GM19099 (cell line): ENCODE measurements at regions not wholly inside any gene's neighbourhood (a gene's known extent, or its start where the extent isn't known, plus 50 kb on each side); places are given as distances from the start of the nearest gene placed in this dataset.

ENCODE experiments used
- POLR2A ChIP-seq: IDR thresholded peaks from 3 replicates; pipeline ENCODE4 v1.6.1; 2011; ENCODE audit warnings: low read depth; ENCODE audit not compliant: insufficient read length; ENCODE audit errors: extremely low read depth

- TF ChIP-seq POLR2A, result no peak
Observed at GRCh38 chr10:71072131-71072822, 140.1 kb upstream of the UNC5B start.

GRCh38 chr10:71072823-71073210, 139.6 kb upstream of the UNC5B start:
- no peak for TF ChIP-seq POLR2A

DNA sequence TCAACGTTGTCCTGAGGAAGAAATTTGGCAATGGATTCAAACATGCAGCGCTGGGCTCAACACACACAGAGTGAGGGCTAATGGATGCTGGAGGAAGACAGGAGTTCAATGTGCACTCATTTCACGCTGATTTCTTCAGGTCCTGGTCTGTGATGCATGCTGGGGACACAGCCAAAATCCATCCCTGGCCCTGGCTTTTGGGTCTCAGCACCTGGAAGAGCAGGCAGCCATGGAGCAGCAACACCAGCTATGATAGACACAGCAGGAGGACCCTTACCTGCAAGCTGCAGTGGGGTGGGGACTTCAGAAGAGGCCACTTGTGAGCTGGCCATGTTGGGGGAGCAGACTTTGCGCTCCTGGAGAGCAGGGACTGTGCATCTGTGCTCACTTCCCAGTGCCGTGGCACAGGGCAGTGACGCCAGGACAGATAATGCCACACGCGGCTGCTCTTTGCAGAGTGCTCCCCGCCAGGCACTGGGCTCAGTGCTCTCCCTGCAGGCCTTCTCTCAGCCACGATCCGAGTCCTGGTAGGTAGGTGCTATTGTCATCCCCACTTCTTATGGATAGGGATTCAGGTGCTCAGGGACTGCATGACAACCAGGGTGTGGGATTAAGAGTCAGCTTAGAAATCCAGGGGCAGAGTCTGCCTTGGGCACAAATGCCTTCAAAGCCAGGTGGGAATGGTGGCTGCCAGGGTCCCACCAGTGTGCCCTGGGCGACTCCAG, 138.8 kb upstream of the UNC5B start:
- no peak for TF ChIP-seq POLR2A

DNA sequence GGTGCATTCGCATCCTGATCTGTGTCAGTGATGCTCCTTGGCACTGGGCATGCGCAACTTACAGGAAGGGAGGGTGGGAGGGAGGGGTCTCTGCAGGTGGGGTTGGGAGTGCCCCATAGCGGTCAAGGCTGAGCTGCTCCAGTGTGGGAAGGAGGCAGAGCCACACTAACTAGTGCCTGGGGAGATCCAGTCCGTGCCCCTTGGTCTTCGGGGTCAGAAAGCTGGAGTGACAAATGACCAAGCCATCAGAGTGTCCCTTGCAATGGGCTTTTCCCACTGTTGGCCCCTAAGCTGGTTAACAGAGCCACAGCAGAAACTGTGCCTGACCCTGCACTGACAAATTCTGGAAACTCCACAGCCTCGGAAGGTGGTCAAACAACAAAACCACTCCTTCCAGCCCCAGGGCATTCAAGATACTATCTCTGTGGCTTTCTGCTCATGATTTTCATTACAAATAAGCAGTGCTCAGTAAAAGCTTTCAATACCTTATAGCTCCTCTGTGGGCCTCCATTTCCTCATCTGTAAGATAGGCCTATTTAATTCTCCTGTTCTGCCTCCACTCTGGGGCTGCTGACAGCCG, 138.1 kb upstream of the UNC5B start:
- no peak for TF ChIP-seq POLR2A

DNA sequence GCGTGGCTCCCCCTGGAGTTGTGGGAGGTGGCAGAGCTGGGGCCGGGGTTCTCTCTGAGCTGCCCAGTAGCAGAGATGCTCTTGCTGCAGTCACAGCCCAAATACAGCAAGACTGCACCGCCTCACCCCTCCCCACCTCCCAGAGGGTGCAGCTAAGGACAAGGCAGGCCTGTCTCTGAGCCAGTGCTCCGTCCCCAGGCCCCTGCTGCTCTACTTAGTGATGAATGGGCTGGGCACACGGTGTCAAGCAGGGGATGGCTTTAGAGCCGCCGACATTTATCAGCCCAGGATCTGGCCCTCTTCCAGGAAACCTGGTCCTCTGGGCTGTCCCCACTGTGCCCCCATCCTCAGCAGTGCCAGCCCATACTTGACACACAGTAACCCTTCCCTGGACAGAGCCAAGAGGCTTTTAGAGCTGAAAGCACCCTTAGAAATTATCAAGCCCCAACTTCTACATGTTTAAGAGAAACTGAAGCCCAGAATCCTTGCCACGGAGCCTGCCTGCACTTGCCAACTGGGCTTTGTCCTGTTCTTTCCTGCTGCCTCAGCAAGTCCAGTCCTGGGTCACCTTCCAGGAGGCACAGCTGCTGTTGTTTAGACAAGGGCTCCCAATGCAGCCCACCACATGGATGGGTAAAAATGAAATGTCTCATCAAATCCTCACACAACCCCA, 137.1 kb upstream of the UNC5B start:
- no peak for TF ChIP-seq POLR2A

DNA sequence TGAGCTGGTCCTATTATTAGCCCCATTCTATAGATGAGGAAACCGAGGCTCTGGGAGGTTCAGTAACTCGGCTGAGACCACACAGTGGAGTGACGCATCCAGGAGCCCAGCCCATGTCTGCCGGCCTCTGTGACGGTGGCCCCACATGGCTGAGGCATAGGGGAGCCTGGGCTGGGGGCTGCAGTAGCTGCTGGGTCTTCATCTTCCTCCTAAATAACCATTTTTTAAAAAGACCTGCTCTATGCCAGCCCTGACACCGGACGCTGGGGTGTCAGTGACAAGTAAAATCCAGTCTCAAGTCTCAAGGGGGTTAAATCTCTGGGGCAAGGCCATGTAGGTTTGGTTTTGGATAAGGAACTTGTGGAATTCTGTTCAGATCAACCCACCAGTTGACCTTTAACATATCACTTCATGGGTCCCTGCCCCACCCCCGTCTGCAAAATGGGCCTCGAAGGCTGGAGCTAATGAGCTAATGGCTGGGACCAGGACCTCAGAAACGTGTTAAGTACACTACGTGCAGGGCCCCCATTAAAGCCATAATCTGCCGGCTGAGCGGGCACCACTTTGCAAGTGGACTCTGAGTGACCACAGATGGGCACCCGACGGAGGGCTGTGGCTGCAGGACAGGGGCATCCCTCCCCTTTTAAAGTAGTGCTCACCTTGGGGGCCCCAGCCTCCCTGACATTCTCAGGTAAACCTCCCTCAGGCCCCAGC, 136.5 kb upstream of the UNC5B start:
- no peak for TF ChIP-seq POLR2A

DNA sequence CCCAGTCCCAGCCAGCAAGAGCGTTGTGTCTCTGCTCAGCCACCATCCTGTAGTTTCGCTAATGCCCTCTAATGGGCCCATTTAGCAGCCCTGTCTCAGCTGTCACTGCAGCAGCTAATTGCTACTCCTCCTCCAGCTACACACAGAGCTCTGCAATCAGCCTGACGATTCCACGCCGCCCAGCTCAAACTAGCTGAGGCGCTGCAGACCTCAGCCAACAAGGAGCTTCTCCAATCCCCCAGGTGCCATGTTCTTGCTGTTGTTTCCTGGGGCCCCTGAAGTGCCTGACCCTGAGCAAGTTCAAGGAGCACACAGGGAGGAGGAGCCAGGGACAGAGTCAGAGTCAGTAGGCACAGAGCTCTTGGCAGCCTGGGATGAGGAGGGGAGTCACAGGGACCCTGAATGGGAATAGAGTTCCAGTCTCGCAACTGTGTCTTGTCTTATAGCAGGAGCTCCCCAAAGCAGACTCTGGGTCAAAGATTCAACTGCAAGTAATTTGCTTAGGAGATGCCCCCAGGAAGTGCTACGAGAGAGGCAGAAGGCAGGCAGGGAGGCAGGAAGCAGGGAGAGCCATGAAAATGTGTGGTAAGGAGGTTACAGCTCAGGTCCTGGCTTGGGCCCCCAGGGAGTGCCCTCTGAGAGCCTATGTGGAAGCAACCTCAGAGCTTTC, 135.8 kb upstream of the UNC5B start:
- no peak for TF ChIP-seq POLR2A

GRCh38 chr10:71077143-71077581, 135.2 kb upstream of the UNC5B start:
- TF ChIP-seq POLR2A, result no peak

DNA sequence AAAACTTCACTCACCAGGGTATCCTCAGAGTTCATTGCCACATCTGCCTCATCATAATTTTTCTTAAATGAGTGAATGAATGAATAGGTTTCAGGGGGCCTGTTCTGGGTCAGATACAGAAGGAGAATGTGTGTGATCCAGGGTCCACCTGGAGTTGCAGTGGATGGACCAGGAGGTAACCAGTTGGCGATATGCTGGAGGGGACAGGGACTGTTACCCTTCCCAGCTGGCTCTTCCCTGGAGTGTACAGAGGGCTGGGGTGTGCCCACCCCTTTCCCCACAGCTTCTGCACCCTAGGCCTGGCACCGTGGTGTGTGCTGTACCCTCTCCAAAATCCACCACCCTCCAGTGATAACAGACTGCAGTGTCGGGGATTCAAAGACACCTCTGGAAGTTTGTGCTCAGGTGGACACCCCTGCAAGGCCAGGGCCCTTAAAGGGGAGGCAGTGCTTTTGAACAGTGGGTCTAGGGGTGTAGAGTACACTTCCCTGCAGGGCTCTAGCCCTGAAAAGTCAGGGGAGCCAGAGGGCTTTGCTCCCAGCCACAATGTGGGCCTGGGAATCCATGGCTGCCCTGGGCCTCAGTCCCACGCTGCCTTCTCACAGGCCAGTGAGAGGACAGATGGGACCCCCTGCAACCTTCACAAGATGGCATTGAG, 134.4 kb upstream of the UNC5B start:
- no peak for TF ChIP-seq POLR2A

DNA sequence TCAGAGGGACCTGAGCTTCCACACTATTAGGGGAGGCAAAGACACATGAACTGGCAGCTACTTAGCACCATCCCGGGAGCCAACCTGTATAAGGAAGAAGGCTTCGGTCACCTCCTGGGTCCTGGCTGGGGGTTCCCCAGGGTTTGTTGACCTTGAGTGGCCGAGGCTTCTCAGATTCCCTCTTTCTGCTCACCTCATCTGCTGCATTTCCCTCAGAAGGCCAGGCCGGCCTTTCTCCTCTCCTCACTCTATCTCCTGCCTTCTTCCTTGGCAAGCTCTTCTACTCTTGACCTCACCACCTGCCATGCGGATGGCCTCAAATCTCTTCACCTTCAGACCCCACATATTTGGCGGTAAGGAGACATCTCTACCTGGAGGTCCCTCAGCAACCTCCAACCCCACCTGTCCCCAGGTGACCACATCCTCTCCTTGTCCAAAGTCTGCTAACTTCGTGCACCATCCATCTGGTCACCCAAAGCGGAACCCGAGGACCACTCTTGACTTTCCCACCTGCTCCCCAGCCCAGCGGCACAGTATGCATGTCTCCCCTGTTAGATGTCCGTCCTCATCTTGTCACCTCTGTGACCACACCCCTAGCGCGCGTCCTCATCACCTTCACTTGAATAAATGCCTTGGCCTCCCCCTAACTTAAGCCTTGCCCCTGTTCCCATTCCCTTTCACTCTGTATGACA, 133.8 kb upstream of the UNC5B start:
- TF ChIP-seq POLR2A, result no peak

- no peak for TF ChIP-seq POLR2A
Observed at GRCh38 chr10:71079761-71080380, 132.5 kb upstream of the UNC5B start.

GRCh38 chr10:71080381-71081228, 131.8 kb upstream of the UNC5B start:
- no peak for TF ChIP-seq POLR2A
